H1 (cell line): ENCODE measurements at regions not wholly inside any gene's neighbourhood (a gene's known extent, or its start where the extent isn't known, plus 50 kb on each side); places are given as distances from the start of the nearest gene placed in this dataset.

ENCODE experiments used
- CTCF ChIA-PET: fragments of 300-600 bp; sonication (Branson Sonifier 250); formaldehyde crosslinking; loops from one replicate; lab custom pipeline; 2021; ENCODE audit not compliant: partially characterized antibody; lab: Charles Lee
- POLR2A ChIA-PET: fragments of 300-600 bp; sonication (Branson Sonifier 250); formaldehyde crosslinking; loops from one replicate; lab custom pipeline; 2021; ENCODE audit warnings: inconsistent platforms; ENCODE audit not compliant: partially characterized antibody; lab: Charles Lee
- DNase-seq, 2 experiments: peaks; one replicate each; pipeline versions ENCODE4 v3.0.0 to v3.0.0-alpha.2; 2010 to 2022; ENCODE audit warnings: low spot score in 2 of 2, low read depth in 1 of 2, mixed read lengths in 1 of 2
- FAIRE-seq: peaks from 2 replicates; lab custom pipeline; 2011; peaks lifted over from hg19 to GRCh38; lab: Jason Lieb, UNC
- H2AFZ ChIP-seq: 2 replicates; pipeline ENCODE4 v1.8.1; 2012; ENCODE audit warnings: low read length, inconsistent platforms
- H2AK5ac ChIP-seq: 2 replicates; pipeline ENCODE4 v1.6.1; 2013; ENCODE audit warnings: low read depth, low read length
- H2BK120ac ChIP-seq: replicated peaks from 2 replicates; pipeline ENCODE3; 2013; ENCODE audit warnings: low read depth, low read length, inconsistent platforms
- H2BK12ac ChIP-seq: 2 replicates; pipeline ENCODE4 v1.6.1; 2013; ENCODE audit warnings: low read depth, low read length
- H2BK15ac ChIP-seq: 2 replicates; pipeline ENCODE4 v1.6.1; 2013; ENCODE audit warnings: low read length
- H2BK20ac ChIP-seq: 2 replicates; pipeline ENCODE4 v1.6.1; 2013; ENCODE audit warnings: low read length
- H2BK5ac ChIP-seq: 2 replicates; pipeline ENCODE4 v1.6.1; 2013; ENCODE audit warnings: low read depth, low read length
- H3K14ac ChIP-seq: 2 replicates; pipeline ENCODE4 v1.6.1; 2013; ENCODE audit warnings: inconsistent platforms; ENCODE audit not compliant: insufficient read length
- H3K18ac ChIP-seq: 2 replicates; pipeline ENCODE4 v1.6.1; 2013; ENCODE audit warnings: low read length; ENCODE audit errors: extremely low read depth
- H3K23ac ChIP-seq: 2 replicates; pipeline ENCODE4 v1.6.1; 2013; ENCODE audit warnings: inconsistent platforms; ENCODE audit not compliant: insufficient read length
- H3K23me2 ChIP-seq: 2 replicates; pipeline ENCODE4 v1.6.1; 2013; ENCODE audit warnings: low read depth, low read length
- H3K27ac ChIP-seq: 2 replicates; pipeline ENCODE4 v1.6.1; 2011; ENCODE audit warnings: low read depth, low read length, inconsistent platforms
- H3K27me3 ChIP-seq, 4 experiments: replicated peaks in 1 of 4; 1 replicate in 1 of 4; 2 replicates in 3 of 4; pipeline versions ENCODE4 v1.6.1 to v1.8.1; 2011 to 2013; ENCODE audit warnings: low read length in 3 of 4, mild to moderate bottlenecking in 3 of 4, inconsistent platforms in 2 of 4, mixed read lengths in 2 of 4, moderate library complexity in 1 of 4; ENCODE audit not compliant: control insufficient read depth in 3 of 4, insufficient read depth in 3 of 4; ENCODE audit errors: extremely low read depth in 1 of 4
- H3K36me3 ChIP-seq, 4 experiments: 2 replicates each; pipeline versions ENCODE4 v1.6.1 to v1.8.1; 2011 to 2013; ENCODE audit warnings: mild to moderate bottlenecking in 4 of 4, low read length in 3 of 4, moderate library complexity in 2 of 4, control low read depth in 1 of 4, inconsistent platforms in 1 of 4; ENCODE audit not compliant: insufficient read depth in 4 of 4, control insufficient read depth in 2 of 4
- H3K4ac ChIP-seq: replicated peaks from 2 replicates; pipeline ENCODE3; 2013; ENCODE audit warnings: low read length, low read depth, mixed read lengths, inconsistent platforms; ENCODE audit not compliant: insufficient read length
- H3K4me1 ChIP-seq, 4 experiments: replicated peaks in 1 of 4; 1 replicate in 1 of 4; 2 replicates in 3 of 4; pipeline versions ENCODE4 v1.6.1 to v1.8.1; 2011 to 2013; ENCODE audit warnings: low read length in 3 of 4, inconsistent platforms in 2 of 4, mixed read lengths in 1 of 4; ENCODE audit not compliant: insufficient read depth in 4 of 4, control insufficient read depth in 3 of 4
- H3K4me2 ChIP-seq, 2 experiments: 2 replicates each; pipeline versions ENCODE4 v1.6.1 to v1.8.1; 2011 to 2013; ENCODE audit warnings: low read depth in 2 of 2, low read length in 2 of 2, control low read depth in 1 of 2, inconsistent platforms in 1 of 2, mild to moderate bottlenecking in 1 of 2; ENCODE audit not compliant: insufficient read depth in 1 of 2
- H3K4me3 ChIP-seq, 4 experiments: fragments of 200-600, 300-600 bp in 1 of 4; sonication (generic), shearing (Covaris generic), sonication (Bioruptor Twin) in 1 of 4; 2 replicates each; pipeline versions ENCODE4 v1.5.1 to v1.8.1; 2011 to 2016; ENCODE audit warnings: low read length in 4 of 4, low read depth in 3 of 4, control low read depth in 2 of 4, inconsistent platforms in 2 of 4, mild to moderate bottlenecking in 2 of 4, mixed read lengths in 1 of 4, moderate library complexity in 1 of 4; ENCODE audit not compliant: insufficient read depth in 2 of 4; ENCODE audit errors: extremely low read depth in 1 of 4
- H3K56ac ChIP-seq: replicated peaks from 2 replicates; pipeline ENCODE3; 2013; ENCODE audit warnings: low read depth, mild to moderate bottlenecking, mixed read lengths, low read length, inconsistent platforms; ENCODE audit not compliant: insufficient read length
- H3K79me1 ChIP-seq: 2 replicates; pipeline ENCODE4 v1.6.1; 2013; ENCODE audit warnings: low read depth, low read length, control low read depth
- H3K79me2 ChIP-seq, 2 experiments: 2 replicates each; pipeline versions ENCODE4 v1.6.1 to v1.8.1; 2012 to 2013; ENCODE audit warnings: low read length in 2 of 2, mild to moderate bottlenecking in 2 of 2, inconsistent platforms in 1 of 2; ENCODE audit not compliant: insufficient read depth in 2 of 2, control insufficient read depth in 1 of 2
- H3K9ac ChIP-seq, 4 experiments: replicated peaks in 1 of 4; 1 replicate in 1 of 4; 2 replicates in 3 of 4; pipeline versions ENCODE4 v1.6.1 to v1.8.1; 2011 to 2013; ENCODE audit warnings: low read depth in 3 of 4, low read length in 3 of 4, control low read depth in 2 of 4, mild to moderate bottlenecking in 2 of 4, moderate library complexity in 2 of 4, inconsistent platforms in 1 of 4; ENCODE audit errors: extremely low read depth in 1 of 4
- H3K9me3 ChIP-seq, 2 experiments: 2 replicates each; pipeline versions ENCODE4 v1.6.1 to v1.8.1; 2012 to 2013; ENCODE audit warnings: mild to moderate bottlenecking in 2 of 2, moderate library complexity in 2 of 2, control low read depth in 1 of 2, inconsistent platforms in 1 of 2, low read depth in 1 of 2, low read length in 1 of 2, mixed read lengths in 1 of 2; ENCODE audit not compliant: insufficient read depth in 2 of 2
- H4K20me1 ChIP-seq, 2 experiments: replicated peaks in 1 of 2; 2 replicates each; pipeline versions ENCODE3 to v1.8.1; 2011 to 2013; ENCODE audit warnings: inconsistent platforms in 2 of 2, low read length in 2 of 2, mild to moderate bottlenecking in 1 of 2; ENCODE audit not compliant: insufficient read depth in 2 of 2, control insufficient read depth in 1 of 2
- H4K5ac ChIP-seq: 2 replicates; pipeline ENCODE4 v1.6.1; 2013; ENCODE audit warnings: low read length, low read depth, mixed read lengths, inconsistent platforms; ENCODE audit not compliant: insufficient read length
- H4K8ac ChIP-seq: 2 replicates; pipeline ENCODE4 v1.8.0; 2013; ENCODE audit warnings: mild to moderate bottlenecking, moderate library complexity, low read length, inconsistent platforms; ENCODE audit not compliant: insufficient read depth; ENCODE audit errors: extremely low read depth
- H4K91ac ChIP-seq: replicated peaks from 2 replicates; pipeline ENCODE3; 2013; ENCODE audit warnings: low read length, mixed read lengths, inconsistent platforms; ENCODE audit not compliant: insufficient read length
- ASH2L ChIP-seq: fragments of 200-600, 300-600 bp; sonication (generic); IDR thresholded peaks from one replicate; pipeline ENCODE4 v1.7.1; 2017; ENCODE audit warnings: low read length
- CBX8 ChIP-seq: fragments of 300-800, 300-1000 bp; sonication (generic); IDR thresholded peaks from 2 replicates; pipeline ENCODE4 v1.7.1; 2016; ENCODE audit warnings: low read depth, low read length, borderline replicate concordance
- EP300 ChIP-seq, 2 experiments: IDR thresholded peaks; 1 replicate in 1 of 2; 2 replicates in 1 of 2; pipeline ENCODE4 v1.6.1; 2011 to 2012; ENCODE audit warnings: low read depth in 2 of 2, low read length in 2 of 2, mild to moderate bottlenecking in 2 of 2, borderline replicate concordance in 1 of 2, inconsistent platforms in 1 of 2, moderate library complexity in 1 of 2
- GABPA ChIP-seq: IDR thresholded peaks from 2 replicates; pipeline ENCODE4 v1.6.1; 2011; ENCODE audit warnings: mild to moderate bottlenecking, low read length, moderate library complexity, borderline replicate concordance; ENCODE audit not compliant: insufficient read depth
- JUN ChIP-seq: IDR thresholded peaks from 2 replicates; pipeline ENCODE4 v1.6.1; 2011; ENCODE audit warnings: low read depth, mild to moderate bottlenecking, improper control_type of control experiment, low read length
- RAD21 ChIP-seq, 2 experiments: IDR thresholded peaks in 1 of 2; conservative IDR thresholded peaks in 1 of 2; 2 replicates each; pipeline ENCODE4 v1.6.1; 2011; ENCODE audit warnings: low read depth in 2 of 2, low read length in 2 of 2, improper control_type of control experiment in 1 of 2, inconsistent platforms in 1 of 2, mild to moderate bottlenecking in 1 of 2, moderate library complexity in 1 of 2
- RNF2 ChIP-seq: fragments of 200-900, 300-1000 bp; sonication (generic); IDR thresholded peaks from 2 replicates; pipeline ENCODE4 v1.7.1; 2016; ENCODE audit warnings: borderline replicate concordance, low read depth, mild to moderate bottlenecking, antibody characterized with exemption, low read length; ENCODE audit not compliant: poor library complexity, severe bottlenecking; ENCODE audit errors: missing control alignments
- SAP30 ChIP-seq: fragments of 300-600 bp; sonication (generic); IDR thresholded peaks from 2 replicates; pipeline ENCODE4 v1.7.1; 2012; ENCODE audit warnings: low read length, moderate library complexity, mild to moderate bottlenecking, inconsistent platforms; ENCODE audit not compliant: insufficient read depth, insufficient replicate concordance
- SIRT6 ChIP-seq: IDR thresholded peaks from one replicate; pipeline ENCODE4 v1.7.1; 2012; ENCODE audit warnings: low read length, inconsistent platforms
- SP1 ChIP-seq: IDR thresholded peaks from 2 replicates; pipeline ENCODE4 v1.6.1; 2011; ENCODE audit warnings: low read depth, low read length
- SP2 ChIP-seq: IDR thresholded peaks from 2 replicates; pipeline ENCODE4 v1.6.1; 2012; ENCODE audit warnings: mild to moderate bottlenecking, low read length, inconsistent platforms
- whole genome bisulfite sequencing, 2 experiments: shearing (Covaris generic) in 1 of 2; methylation state at CpG; one replicate each; pipeline versions ENCODE4 v1.1.6 to v1.1.7; 2013 to 2015; ENCODE audit warnings: low lambda C conversion rate in 2 of 2, mixed read lengths in 2 of 2, inconsistent platforms in 1 of 2, low coverage in 1 of 2, missing lambda C conversion rate in 1 of 2; ENCODE audit not compliant: insufficient replicate concordance in 2 of 2, insufficient coverage in 1 of 2, insufficient read length in 1 of 2; ENCODE audit errors: extremely low coverage in 1 of 2, missing lambda C conversion rate in 1 of 2; 5-methylcytosine and 5-hydroxymethylcytosine counted together

GRCh38 chr21:15240848-15241247 lies 176.0 kb upstream of the NRIP1 start:
- peaks cover 3 to 10% (median 5%) of the 10 kb centered on the region in 4 experiments; a peak in 6 of 7 replicates for H3K4me1 ChIP-seq
- no peak overlapping the region for H2BK5ac ChIP-seq
- H3K4me2 ChIP-seq = no peak overlapping the region
- H2BK20ac ChIP-seq = no peak overlapping the region
- no peak overlapping the region for H3K14ac ChIP-seq
- H3K4me3 ChIP-seq = no peak overlapping the region
- H3K36me3 ChIP-seq = no peaks in the 10 kb centered on the region
- no peaks in the 10 kb centered on the region for H4K20me1 ChIP-seq
- H3K23ac ChIP-seq = no peak overlapping the region
- H4K5ac ChIP-seq = no peak overlapping the region
- no peak for TF ChIP-seq SAP30
- no peak for TF ChIP-seq RNF2
- TF ChIP-seq SP1 = no peak
- TF ChIP-seq GABPA = no peak
- no peak for TF ChIP-seq JUN
- TF ChIP-seq SP2 = no peak
- TF ChIP-seq ASH2L = no peak
- TF ChIP-seq RAD21 (IDR thresholded peaks at IDR 0.05 in 1 of 2, conservative IDR thresholded peaks at IDR 0.05 in 1 of 2; ENCODE audit: low read depth in 2 of 2, low read length in 2 of 2) = no peak
- TF ChIP-seq EP300 (IDR thresholded peaks at IDR 0.05; ENCODE audit: borderline replicate concordance in 1 of 2, low read depth in 2 of 2, low read length in 2 of 2) = no peak
- no peak for TF ChIP-seq CBX8
- TF ChIP-seq SIRT6 = no peak
- no peak overlapping the region for H2BK12ac ChIP-seq
- H3K56ac ChIP-seq = no peak overlapping the region
- H3K79me2 ChIP-seq = no peaks in the 10 kb centered on the region
- no peaks in the 10 kb centered on the region for H3K9me3 ChIP-seq
- no peak overlapping the region for H3K9ac ChIP-seq
- H3K23me2 ChIP-seq = no peaks in the 10 kb centered on the region
- peaks cover 0 to 23% (median 2%) of the 10 kb centered on the region in 4 experiments; a peak in 4 of 7 replicates for H3K27me3 ChIP-seq
- no peak overlapping the region for H2AFZ ChIP-seq
- 93% methylated on average over 2 of the region's 2 CpGs; no CpG with 5 or more reads in 1 of the 2 experiments for WGBS, 2 experiments
- DNase-seq (no peak), FAIRE-seq (no peak)
- CTCF ChIA-PET = interaction anchor here (1.1 kb wide), 1 partner anchor 232 kb away, joined by 3 read pairs; no protein-coding TSS in a partner anchor
- POLR2A ChIA-PET = no interaction called here
- no peak overlapping the region for H2BK15ac ChIP-seq
- H4K8ac ChIP-seq = no peak overlapping the region
- no peak overlapping the region for H3K18ac ChIP-seq
- no peak overlapping the region for H2AK5ac ChIP-seq
- H3K27ac ChIP-seq = no peak overlapping the region
- H2BK120ac ChIP-seq = no peak overlapping the region
- H4K91ac ChIP-seq = no peak overlapping the region
- no peaks in the 10 kb centered on the region for H3K79me1 ChIP-seq
- H3K4ac ChIP-seq = no peak overlapping the region
